H9 (cell line): ENCODE measurements at regions not wholly inside any gene's neighbourhood (a gene's known extent, or its start where the extent isn't known, plus 50 kb on each side); places are given as distances from the start of the nearest gene placed in this dataset.

Source experiments
- DNase-seq: peaks from one replicate; pipeline ENCODE4 v3.0.0-alpha.2; 2017
- H2AFZ ChIP-seq: one replicate; pipeline ENCODE4 v1.6.1; 2013; ENCODE audit warnings: mild to moderate bottlenecking, low read length, control low read depth, moderate library complexity
- H2AK5ac ChIP-seq: 2 replicates; pipeline ENCODE4 v1.6.1; 2013; ENCODE audit warnings: low read length, control low read depth, mixed read lengths; ENCODE audit not compliant: insufficient read length
- H2BK120ac ChIP-seq: one replicate; pipeline ENCODE4 v1.6.1; 2013; ENCODE audit warnings: low read depth, mild to moderate bottlenecking, low read length, control low read depth, inconsistent platforms; ENCODE audit not compliant: poor library complexity, severe bottlenecking
- H2BK12ac ChIP-seq: 2 replicates; pipeline ENCODE4 v1.6.1; 2013; ENCODE audit warnings: low read length, control low read depth, mixed read lengths, low read depth; ENCODE audit not compliant: insufficient read length
- H2BK15ac ChIP-seq: 2 replicates; pipeline ENCODE4 v1.6.1; 2013; ENCODE audit warnings: low read depth, low read length, control low read depth
- H2BK20ac ChIP-seq: one replicate; pipeline ENCODE4 v1.6.1; 2013; ENCODE audit warnings: low read depth, mild to moderate bottlenecking, low read length, control low read depth, inconsistent platforms; ENCODE audit not compliant: poor library complexity, severe bottlenecking
- H2BK5ac ChIP-seq: 2 replicates; pipeline ENCODE4 v1.6.1; 2013; ENCODE audit warnings: low read length, control low read depth, mixed read lengths; ENCODE audit not compliant: insufficient read length
- H3K14ac ChIP-seq: 2 replicates; pipeline ENCODE4 v1.6.1; 2013; ENCODE audit warnings: low read length, control low read depth; ENCODE audit not compliant: insufficient read depth
- H3K18ac ChIP-seq: 2 replicates; pipeline ENCODE4 v1.6.1; 2013; ENCODE audit warnings: low read depth, mild to moderate bottlenecking, mixed read lengths, low read length, control low read depth; ENCODE audit not compliant: insufficient read length
- H3K23ac ChIP-seq: 2 replicates; pipeline ENCODE4 v1.6.1; 2013; ENCODE audit warnings: low read length, control low read depth, mixed read lengths, low read depth; ENCODE audit not compliant: insufficient read length
- H3K23me2 ChIP-seq: 2 replicates; pipeline ENCODE4 v1.6.1; 2013; ENCODE audit warnings: low read depth, mild to moderate bottlenecking, mixed read lengths, low read length, control low read depth; ENCODE audit not compliant: insufficient read length, poor library complexity, severe bottlenecking
- H3K27ac ChIP-seq: 2 replicates; pipeline ENCODE4 v1.5.1; 2013; ENCODE audit warnings: low read length, control low read depth, mixed read lengths, low read depth; ENCODE audit not compliant: insufficient read length
- H3K27me3 ChIP-seq: 2 replicates; pipeline ENCODE4 v1.6.1; 2013; ENCODE audit warnings: low read length, control low read depth, inconsistent platforms; ENCODE audit not compliant: insufficient read depth
- H3K4ac ChIP-seq: 2 replicates; pipeline ENCODE4 v1.6.1; 2013; ENCODE audit warnings: low read depth, mild to moderate bottlenecking, control low read depth, inconsistent platforms, low read length, moderate library complexity
- H3K4me1 ChIP-seq: 2 replicates; pipeline ENCODE4 v1.6.1; 2013; ENCODE audit warnings: low read length, control low read depth, inconsistent platforms; ENCODE audit not compliant: insufficient read depth
- H3K4me2 ChIP-seq: 2 replicates; pipeline ENCODE4 v1.6.1; 2013; ENCODE audit warnings: low read length, control low read depth, mixed read lengths; ENCODE audit not compliant: insufficient read length, insufficient read depth
- H3K56ac ChIP-seq: 2 replicates; pipeline ENCODE4 v1.6.1; 2013; ENCODE audit warnings: low read depth, mild to moderate bottlenecking, mixed read lengths, low read length, control low read depth; ENCODE audit not compliant: insufficient read length
- H3K79me1 ChIP-seq: 2 replicates; pipeline ENCODE4 v1.6.1; 2013; ENCODE audit warnings: low read depth, mild to moderate bottlenecking, moderate library complexity, low read length, control low read depth, inconsistent platforms; ENCODE audit not compliant: insufficient read depth, poor library complexity, severe bottlenecking
- H3K79me2 ChIP-seq: 2 replicates; pipeline ENCODE4 v1.6.1; 2013; ENCODE audit warnings: low read length, control low read depth, inconsistent platforms; ENCODE audit not compliant: insufficient read depth
- H3K9ac ChIP-seq: 2 replicates; pipeline ENCODE4 v1.6.1; 2013; ENCODE audit warnings: low read length, control low read depth, mixed read lengths; ENCODE audit not compliant: insufficient read length; ENCODE audit errors: extremely low read depth
- H3K9me3 ChIP-seq: one replicate; pipeline ENCODE4 v1.6.1; 2013; ENCODE audit warnings: low read depth, low read length, inconsistent platforms; ENCODE audit not compliant: control insufficient read depth
- H3T11ph ChIP-seq: one replicate; pipeline ENCODE4 v1.6.1; 2013; ENCODE audit warnings: mild to moderate bottlenecking, low read length, control low read depth, inconsistent platforms
- H4K20me1 ChIP-seq: one replicate; pipeline ENCODE4 v1.6.1; 2013; ENCODE audit not compliant: control insufficient read depth, insufficient read length, insufficient read depth
- H4K5ac ChIP-seq: 2 replicates; pipeline ENCODE4 v1.6.1; 2013; ENCODE audit warnings: low read depth, mild to moderate bottlenecking, mixed read lengths, low read length, control low read depth; ENCODE audit not compliant: insufficient read length
- H4K8ac ChIP-seq: replicated peaks from 2 replicates; pipeline ENCODE4 v1.6.1; 2013; ENCODE audit warnings: low read length, control low read depth, mixed read lengths, low read depth; ENCODE audit not compliant: insufficient read length
- H4K91ac ChIP-seq: 2 replicates; pipeline ENCODE4 v1.6.1; 2013; ENCODE audit warnings: low read depth, mild to moderate bottlenecking, moderate library complexity, mixed read lengths, low read length, control low read depth; ENCODE audit not compliant: insufficient read length
- H3K27ac Mint-ChIP-seq, 3 experiments: 2 replicates in 2 of 3; 3 replicates in 1 of 3; pipeline ENCODE4 v1.8.0; 2020 to 2021; ENCODE audit warnings: mixed read lengths in 3 of 3, mild to moderate bottlenecking in 1 of 3, moderate library complexity in 1 of 3
- H3K27me3 Mint-ChIP-seq: 2 replicates; pipeline ENCODE4 v1.8.0; 2021; ENCODE audit warnings: low read depth, mild to moderate bottlenecking, moderate library complexity, mixed read lengths
- H3K36me3 Mint-ChIP-seq, 3 experiments: 2 replicates in 2 of 3; 3 replicates in 1 of 3; pipeline ENCODE4 v1.8.0; 2020 to 2021; ENCODE audit warnings: low read depth in 3 of 3, mixed read lengths in 3 of 3; ENCODE audit not compliant: insufficient read depth in 1 of 3
- H3K4me1 Mint-ChIP-seq, 2 experiments: 2 replicates each; pipeline ENCODE4 v1.8.0; 2020; ENCODE audit warnings: mixed read lengths in 2 of 2
- H3K4me3 Mint-ChIP-seq, 2 experiments: 2 replicates in 1 of 2; 3 replicates in 1 of 2; pipeline ENCODE4 v1.8.0; 2020 to 2021; ENCODE audit warnings: mild to moderate bottlenecking in 2 of 2, mixed read lengths in 2 of 2, moderate library complexity in 1 of 2
- H3K9me3 Mint-ChIP-seq, 2 experiments: 2 replicates in 1 of 2; 3 replicates in 1 of 2; pipeline ENCODE4 v1.8.0; 2020; ENCODE audit warnings: mild to moderate bottlenecking in 2 of 2, mixed read lengths in 2 of 2, moderate library complexity in 1 of 2
- WGBS: extraction: QIAGEN DNeasy Blood & Tissue Kit; methylation state at CpG from one replicate; pipeline ENCODE4 v1.1.7; 2013; ENCODE audit warnings: missing lambda C conversion rate, low lambda C conversion rate, mixed read lengths; ENCODE audit not compliant: insufficient read length; ENCODE audit errors: extremely low coverage; 5-methylcytosine and 5-hydroxymethylcytosine counted together
- TF ChIP-seq, protein P1 (sequence below): fragments of 200-600 bp; sonication (generic); conservative IDR thresholded peaks from 3 replicates; pipeline ENCODE4 v1.8.0; 2021; ENCODE audit warnings: antibody characterized with exemption, mild to moderate bottlenecking

GRCh38 chr3:8254489-8254888, 247.1 kb upstream of the LMCD1 start:
- no peak overlapping the region for H3K9ac ChIP-seq
- Mint-ChIP-seq H3K36me3 (peaks cover 0 to 6% (median 0%) of the 10 kb centered on the region in 3 experiments; a peak in 2 of 7 replicates), H3K4me1 (peaks cover 0 to under 1% of the 10 kb centered on the region in 2 experiments; a peak in 1 of 4 replicates), H3K9me3 (no peaks in the 10 kb centered on the region), H3K27me3 (peaks cover 2% of the 10 kb centered on the region; the same call in 1 of the 2 replicates), H3K4me3 (no peak overlapping the region), H3K27ac (no peak overlapping the region)
- H4K5ac ChIP-seq = no peak overlapping the region
- no peak overlapping the region for H4K91ac ChIP-seq
- no peak overlapping the region for H3K14ac ChIP-seq
- no peak overlapping the region for H2BK20ac ChIP-seq
- H3K9me3 ChIP-seq = no peaks in the 10 kb centered on the region
- no peaks in the 10 kb centered on the region for H3K23me2 ChIP-seq
- no peak overlapping the region for H2AK5ac ChIP-seq
- H3K27ac ChIP-seq = no peak overlapping the region
- no peak overlapping the region for H2BK15ac ChIP-seq
- no peaks in the 10 kb centered on the region for H4K20me1 ChIP-seq
- no peak overlapping the region for H3K4ac ChIP-seq
- no peaks in the 10 kb centered on the region for H3K4me1 ChIP-seq
- no peak overlapping the region for H3K23ac ChIP-seq
- no peak overlapping the region for H2BK120ac ChIP-seq
- H3K18ac ChIP-seq = no peak overlapping the region
- H2BK12ac ChIP-seq = no peak overlapping the region
- H3T11ph ChIP-seq = no peak overlapping the region
- WGBS = no CpG with 5 or more reads among the region's 2 CpGs
- TF ChIP-seq, protein P1, sequence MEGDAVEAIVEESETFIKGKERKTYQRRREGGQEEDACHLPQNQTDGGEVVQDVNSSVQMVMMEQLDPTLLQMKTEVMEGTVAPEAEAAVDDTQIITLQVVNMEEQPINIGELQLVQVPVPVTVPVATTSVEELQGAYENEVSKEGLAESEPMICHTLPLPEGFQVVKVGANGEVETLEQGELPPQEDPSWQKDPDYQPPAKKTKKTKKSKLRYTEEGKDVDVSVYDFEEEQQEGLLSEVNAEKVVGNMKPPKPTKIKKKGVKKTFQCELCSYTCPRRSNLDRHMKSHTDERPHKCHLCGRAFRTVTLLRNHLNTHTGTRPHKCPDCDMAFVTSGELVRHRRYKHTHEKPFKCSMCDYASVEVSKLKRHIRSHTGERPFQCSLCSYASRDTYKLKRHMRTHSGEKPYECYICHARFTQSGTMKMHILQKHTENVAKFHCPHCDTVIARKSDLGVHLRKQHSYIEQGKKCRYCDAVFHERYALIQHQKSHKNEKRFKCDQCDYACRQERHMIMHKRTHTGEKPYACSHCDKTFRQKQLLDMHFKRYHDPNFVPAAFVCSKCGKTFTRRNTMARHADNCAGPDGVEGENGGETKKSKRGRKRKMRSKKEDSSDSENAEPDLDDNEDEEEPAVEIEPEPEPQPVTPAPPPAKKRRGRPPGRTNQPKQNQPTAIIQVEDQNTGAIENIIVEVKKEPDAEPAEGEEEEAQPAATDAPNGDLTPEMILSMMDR = no peak
- H3K56ac ChIP-seq = no peak overlapping the region
- no peak for DNase-seq
- no peak overlapping the region for H4K8ac ChIP-seq
- no peaks in the 10 kb centered on the region for H3K79me2 ChIP-seq
- H3K27me3 ChIP-seq = no peaks in the 10 kb centered on the region
- no peak overlapping the region for H2BK5ac ChIP-seq
- H3K4me2 ChIP-seq = no peak overlapping the region
- H3K79me1 ChIP-seq = no peaks in the 10 kb centered on the region
- no peak overlapping the region for H2AFZ ChIP-seq
